ENCODE measurements at regions not wholly inside any gene's neighbourhood (a gene's known extent, or its start where the extent isn't known, plus 50 kb on each side); places are given as distances from the start of the nearest gene placed in this dataset.

DNA sequence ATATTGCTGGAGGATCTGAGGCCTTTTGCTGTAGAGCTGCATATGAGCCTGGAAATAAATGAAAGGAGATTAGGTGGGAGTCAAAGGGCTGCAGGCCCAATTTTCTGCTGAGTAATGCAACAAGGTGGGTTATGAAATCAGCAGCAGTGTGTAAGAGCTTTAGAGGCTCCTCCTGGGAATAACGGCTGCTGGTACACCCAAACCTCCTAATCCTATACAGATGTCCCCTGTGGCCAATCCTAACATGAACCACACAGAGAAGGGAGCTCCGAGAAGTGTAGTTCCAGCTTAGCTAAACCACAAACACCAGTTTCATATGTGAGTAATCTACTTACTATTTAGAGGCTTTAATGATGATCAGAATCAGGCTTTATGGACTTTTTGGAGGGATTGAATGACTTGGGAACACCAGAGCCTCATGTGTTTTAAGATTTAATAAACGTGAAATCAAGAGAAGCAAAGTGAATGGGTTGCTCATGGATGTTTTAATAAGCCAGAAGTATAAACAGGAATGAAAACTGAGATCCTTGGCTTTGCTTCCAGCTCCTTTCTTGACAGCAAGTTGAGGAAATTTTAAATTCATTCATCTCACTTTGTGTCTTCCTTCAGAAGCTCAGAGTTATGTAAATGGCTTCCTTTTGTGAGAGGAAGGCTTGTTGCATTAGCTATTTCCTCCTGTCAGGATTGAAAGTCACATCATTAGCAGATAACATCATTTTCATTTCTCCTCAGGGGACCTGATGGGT lies 437.5 kb downstream of the TMEM232 start:
- no peak for TF ChIP-seq POLR2A (IDR thresholded peaks at IDR 0.05; ENCODE audit: low read length)
- TF ChIP-seq GATA1 (IDR thresholded peaks at IDR 0.05; ENCODE audit: low read depth, low read length) = no peak
